ENCODE measurements at regions not wholly inside any gene's neighbourhood (a gene's known extent, or its start where the extent isn't known, plus 50 kb on each side); places are given as distances from the start of the nearest gene placed in this dataset.

GRCh38 chr7:34282271-34282670 lies 375.7 kb upstream of the NPSR1 start:
- no peak for TF ChIP-seq CTCF (IDR thresholded peaks at IDR 0.05)
- no peak for TF ChIP-seq POLR2AphosphoS5 (IDR thresholded peaks at IDR 0.05)

Data from breast epithelium (tissue), 3 donors.